Breast epithelium (tissue), 4 donors: ENCODE measurements at regions not wholly inside any gene's neighbourhood (a gene's known extent, or its start where the extent isn't known, plus 50 kb on each side); places are given as distances from the start of the nearest gene placed in this dataset.
"Not testable (repeated sequence)": the region's sequence is repeated elsewhere in the genome, so short reads cannot be mapped to it uniquely, and the experiment has no call there.

Experiments
- DNase-seq, 2 donors: peaks; one replicate each; pipeline ENCODE4 v3.0.0-alpha.2; 2019; ENCODE audit warnings: low spot score in 2 of 2
- H3K27ac ChIP-seq, 2 donors: fragments of 200-600 bp; sonication (generic) in 1 of 2; one replicate each; pipeline ENCODE4 v1.5.1; 2016 to 2019; ENCODE audit warnings: mild to moderate bottlenecking in 1 of 2
- H3K27me3 ChIP-seq, 2 donors: fragments of 200-600 bp; sonication (generic) in 1 of 2; one replicate each; pipeline versions ENCODE4 v1.5.1 to v1.6.0; 2017 to 2019; ENCODE audit warnings: control low read depth in 1 of 2, mild to moderate bottlenecking in 1 of 2
- H3K36me3 ChIP-seq: fragments of 200-600 bp; one replicate; pipeline ENCODE4 v1.5.1; 2019
- H3K4me1 ChIP-seq, 2 donors: fragments of 200-600 bp; sonication (generic); one replicate each; pipeline ENCODE4 v1.5.1; 2016 to 2019; ENCODE audit warnings: control low read depth in 1 of 2
- H3K4me3 ChIP-seq, 3 donors: fragments of 200-600 bp; sonication (generic); 1 replicate in 2 of 3; 2 replicates in 1 of 3; pipeline ENCODE4 v1.5.1; 2016 to 2019; ENCODE audit warnings: mild to moderate bottlenecking in 3 of 3, moderate library complexity in 2 of 3
- H3K9me3 ChIP-seq, 2 donors: fragments of 200-600 bp; sonication (generic) in 1 of 2; one replicate each; pipeline ENCODE4 v1.5.1; 2016 to 2019; ENCODE audit warnings: control low read depth in 1 of 2
- POLR2A ChIP-seq: fragments of 450-650 bp; IDR thresholded peaks from one replicate; pipeline ENCODE4 v1.6.1; 2016; ENCODE audit warnings: antibody characterized with exemption, mild to moderate bottlenecking, moderate library complexity
- POLR2AphosphoS5 ChIP-seq, 3 donors: sonication (generic); formaldehyde crosslinking; IDR thresholded peaks; one replicate each; pipeline ENCODE4 v1.6.1; 2017; ENCODE audit warnings: antibody characterized with exemption in 3 of 3
- intact Hi-C: fragments of 100-400 bp; cut with DNase I; formaldehyde crosslinking; loops from one replicate; pipeline ENCODE4 v1.15.1; 2023; ENCODE audit warnings: low total_unique reads
- TF ChIP-seq, protein P1 (sequence below), 3 donors: fragments of 450-650 bp; IDR thresholded peaks; one replicate each; pipeline ENCODE4 v1.5.1; 2016 to 2017; ENCODE audit warnings: antibody characterized with exemption in 3 of 3, mild to moderate bottlenecking in 3 of 3, moderate library complexity in 3 of 3

GRCh38 chrX:144075432-144075831 lies 191.6 kb downstream of the UBE2NL start:
- Histone ChIP-seq H3K9me3 (no peaks in the 10 kb centered on the region), H3K4me1 (no peaks in the 10 kb centered on the region), H3K4me3 (no peak overlapping the region), H3K36me3 (no peaks in the 10 kb centered on the region), H3K27me3 (no peaks in the 10 kb centered on the region), H3K27ac (no peak overlapping the region)
- no peak for DNase-seq
- TF ChIP-seq POLR2AphosphoS5 (IDR thresholded peaks at IDR 0.05) (no peak), POLR2A (no peak)
- TF ChIP-seq, protein P1, sequence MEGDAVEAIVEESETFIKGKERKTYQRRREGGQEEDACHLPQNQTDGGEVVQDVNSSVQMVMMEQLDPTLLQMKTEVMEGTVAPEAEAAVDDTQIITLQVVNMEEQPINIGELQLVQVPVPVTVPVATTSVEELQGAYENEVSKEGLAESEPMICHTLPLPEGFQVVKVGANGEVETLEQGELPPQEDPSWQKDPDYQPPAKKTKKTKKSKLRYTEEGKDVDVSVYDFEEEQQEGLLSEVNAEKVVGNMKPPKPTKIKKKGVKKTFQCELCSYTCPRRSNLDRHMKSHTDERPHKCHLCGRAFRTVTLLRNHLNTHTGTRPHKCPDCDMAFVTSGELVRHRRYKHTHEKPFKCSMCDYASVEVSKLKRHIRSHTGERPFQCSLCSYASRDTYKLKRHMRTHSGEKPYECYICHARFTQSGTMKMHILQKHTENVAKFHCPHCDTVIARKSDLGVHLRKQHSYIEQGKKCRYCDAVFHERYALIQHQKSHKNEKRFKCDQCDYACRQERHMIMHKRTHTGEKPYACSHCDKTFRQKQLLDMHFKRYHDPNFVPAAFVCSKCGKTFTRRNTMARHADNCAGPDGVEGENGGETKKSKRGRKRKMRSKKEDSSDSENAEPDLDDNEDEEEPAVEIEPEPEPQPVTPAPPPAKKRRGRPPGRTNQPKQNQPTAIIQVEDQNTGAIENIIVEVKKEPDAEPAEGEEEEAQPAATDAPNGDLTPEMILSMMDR (IDR thresholded peaks at IDR 0.05), result no peak
- intact Hi-C loops, result loop anchor here (10.0 kb wide), 1 partner anchor 1271 kb away; no protein-coding TSS in a partner anchor

DNA sequence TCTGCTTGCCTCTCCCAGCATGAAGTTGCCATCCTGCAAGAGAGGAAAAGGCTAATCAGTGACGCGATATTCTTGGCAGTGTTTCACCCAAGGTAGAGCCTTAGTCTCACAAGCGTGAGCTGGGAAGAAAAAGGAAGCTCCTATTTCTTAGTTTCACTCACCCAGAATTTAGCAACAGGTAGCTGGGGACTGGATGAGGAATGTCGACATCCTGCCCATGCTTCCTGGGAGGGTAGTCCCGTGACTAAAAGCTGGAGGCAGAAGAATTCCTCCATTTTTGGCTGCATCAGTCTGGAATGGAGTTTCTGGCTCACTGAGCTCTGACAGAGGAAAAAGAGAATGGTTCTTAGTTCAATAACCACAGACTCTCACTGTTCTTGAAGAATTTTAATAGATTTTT lies 198.4 kb downstream of the UBE2NL start:
- H3K4me3 ChIP-seq, H3K27me3 ChIP-seq, H3K9me3 ChIP-seq, H3K36me3 ChIP-seq, H3K27ac ChIP-seq, intact Hi-C loops, H3K4me1 ChIP-seq, DNase-seq: not testable (repeated sequence)

DNA sequence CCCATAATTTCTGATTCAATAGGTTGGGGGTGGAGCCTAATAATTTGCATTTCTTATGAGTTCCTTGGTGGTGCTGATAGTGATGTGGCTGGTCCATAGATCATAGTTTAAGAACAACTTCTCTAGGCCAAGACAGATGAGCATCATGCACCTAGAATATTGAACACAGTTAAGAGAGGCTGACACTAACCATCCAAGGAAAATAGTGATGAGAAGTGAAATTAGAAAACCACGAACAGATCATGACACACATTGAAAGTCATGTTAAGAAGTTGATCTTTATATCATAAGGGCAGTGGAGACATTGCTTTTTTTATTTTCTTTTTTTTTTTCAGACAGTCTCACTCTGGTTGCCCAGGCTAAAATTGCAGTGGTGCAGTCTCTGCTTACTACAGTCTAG lies 205.8 kb downstream of the UBE2NL start:
- H3K27ac ChIP-seq, H3K4me3 ChIP-seq, H3K27me3 ChIP-seq, intact Hi-C loops, H3K4me1 ChIP-seq, DNase-seq, H3K9me3 ChIP-seq, H3K36me3 ChIP-seq: not testable (repeated sequence)

DNA sequence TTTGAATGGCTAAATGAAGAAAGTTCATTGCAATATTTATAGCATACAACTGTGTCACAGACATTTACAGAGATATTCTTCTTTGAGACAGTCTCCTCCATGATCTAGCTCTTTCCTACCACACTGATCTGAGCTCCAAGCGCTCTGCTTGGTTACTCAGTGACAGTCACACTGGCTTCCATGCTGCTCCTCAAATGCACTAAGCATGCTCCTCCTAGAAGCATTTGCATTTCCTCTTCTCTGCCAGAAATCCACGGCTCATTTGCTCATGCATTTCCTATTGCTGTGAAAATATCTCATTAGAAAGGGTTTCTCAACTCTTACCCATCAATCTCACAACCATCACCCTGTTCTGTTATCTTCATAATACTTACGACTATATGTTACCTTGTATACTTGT lies 208.2 kb downstream of the UBE2NL start:
- intact Hi-C loops, H3K36me3 ChIP-seq, H3K4me3 ChIP-seq, H3K27me3 ChIP-seq, H3K27ac ChIP-seq, H3K4me1 ChIP-seq, H3K9me3 ChIP-seq, DNase-seq: not testable (repeated sequence)

GRCh38 chrX:144119490-144119889 lies 235.6 kb downstream of the UBE2NL start:
- H3K9me3 ChIP-seq, H3K27ac ChIP-seq, H3K4me1 ChIP-seq, H3K27me3 ChIP-seq, DNase-seq, H3K4me3 ChIP-seq, H3K36me3 ChIP-seq, intact Hi-C loops: not testable (repeated sequence)

DNA sequence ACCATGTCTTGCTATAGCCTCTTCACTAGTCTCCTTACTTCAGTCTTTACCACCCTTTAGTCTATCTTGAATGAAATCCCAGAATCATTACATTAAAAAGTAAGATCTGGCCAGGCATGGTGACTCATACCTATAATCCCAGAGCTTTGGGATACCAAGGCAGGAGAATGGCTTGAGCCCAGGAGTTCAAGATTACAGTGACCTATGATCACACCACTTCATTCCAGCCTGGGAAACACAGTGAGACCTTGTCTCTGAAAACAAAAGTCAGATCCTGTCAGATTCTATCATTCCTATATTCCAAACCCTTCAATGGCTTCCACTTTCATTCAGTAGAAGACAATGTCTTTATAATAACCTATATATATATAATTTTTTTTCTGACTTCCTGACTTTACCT lies 237.7 kb downstream of the UBE2NL start:
- intact Hi-C loops, result not testable (repeated sequence)

GRCh38 chrX:144127570-144128169 lies 243.8 kb downstream of the UBE2NL start:
- H3K36me3 ChIP-seq, H3K4me1 ChIP-seq, H3K9me3 ChIP-seq, intact Hi-C loops, H3K27ac ChIP-seq, H3K4me3 ChIP-seq, H3K27me3 ChIP-seq, DNase-seq: not testable (repeated sequence)

More for the DNA sequence above, 237.7 kb downstream of the UBE2NL start:
- not testable (repeated sequence) for H3K27ac ChIP-seq, H3K36me3 ChIP-seq, H3K9me3 ChIP-seq, DNase-seq, H3K4me1 ChIP-seq, H3K4me3 ChIP-seq, H3K27me3 ChIP-seq

DNA sequence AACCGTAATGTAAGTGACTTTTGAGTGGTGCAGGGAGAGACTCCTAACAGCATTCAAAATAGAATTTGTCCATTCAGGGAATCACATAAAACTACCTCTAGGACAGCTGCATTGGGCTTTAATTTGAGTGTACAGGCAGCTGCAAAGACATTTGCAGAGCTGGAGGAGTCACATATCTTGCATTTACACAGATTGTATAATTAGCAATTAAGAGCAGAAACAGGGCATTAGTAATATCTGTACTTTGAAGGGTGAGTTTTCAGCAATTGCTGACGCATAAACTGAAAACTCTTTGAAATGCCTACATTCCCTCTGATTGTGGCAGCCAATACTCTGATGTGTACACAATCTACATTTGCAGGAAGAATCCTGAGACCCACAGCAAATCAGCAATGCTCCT lies 245.6 kb downstream of the UBE2NL start:
- H3K4me1 ChIP-seq, DNase-seq, H3K4me3 ChIP-seq, H3K9me3 ChIP-seq, H3K36me3 ChIP-seq, H3K27ac ChIP-seq, intact Hi-C loops, H3K27me3 ChIP-seq: not testable (repeated sequence)

GRCh38 chrX:144130507-144130906 lies 246.6 kb downstream of the UBE2NL start:
- H3K4me1 ChIP-seq, intact Hi-C loops, DNase-seq, H3K27ac ChIP-seq, H3K36me3 ChIP-seq, H3K27me3 ChIP-seq, H3K9me3 ChIP-seq, H3K4me3 ChIP-seq: not testable (repeated sequence)

- H3K4me1 ChIP-seq, H3K4me3 ChIP-seq, H3K36me3 ChIP-seq, H3K27me3 ChIP-seq, DNase-seq, intact Hi-C loops, H3K27ac ChIP-seq, H3K9me3 ChIP-seq: not testable (repeated sequence)
These were observed 247.2 kb downstream of the UBE2NL start for GRCh38 chrX:144131080-144131479.

GRCh38 chrX:144134448-144135119 lies 250.7 kb downstream of the UBE2NL start:
- H3K9me3 ChIP-seq, H3K36me3 ChIP-seq, DNase-seq, H3K27ac ChIP-seq, H3K4me3 ChIP-seq, H3K27me3 ChIP-seq, H3K4me1 ChIP-seq, intact Hi-C loops: not testable (repeated sequence)

GRCh38 chrX:144154474-144154873 lies 270.6 kb downstream of the UBE2NL start:
- H3K27ac ChIP-seq, H3K36me3 ChIP-seq, DNase-seq, H3K27me3 ChIP-seq, H3K4me3 ChIP-seq, H3K9me3 ChIP-seq, H3K4me1 ChIP-seq, intact Hi-C loops: not testable (repeated sequence)

GRCh38 chrX:144185197-144185596 lies 301.3 kb downstream of the UBE2NL start:
- H3K4me3 ChIP-seq, H3K27me3 ChIP-seq, DNase-seq, H3K36me3 ChIP-seq, H3K4me1 ChIP-seq, intact Hi-C loops, H3K27ac ChIP-seq, H3K9me3 ChIP-seq: not testable (repeated sequence)
